IMR-90 (cell line): ENCODE measurements at regions not wholly inside any gene's neighbourhood (a gene's known extent, or its start where the extent isn't known, plus 50 kb on each side); places are given as distances from the start of the nearest gene placed in this dataset.

Experiments used
- ATAC-seq: fragments of 200-7000 bp; cut with Tn5 transposase; 2 replicates; pipeline ENCODE4 v1.9.1; 2020; ENCODE audit warnings: low read depth, mild to moderate bottlenecking, moderate library complexity
- BruUV-seq: library from RNA; stranded (reverse); fragments of 400-500 nt; replicated peaks from 2 replicates; lab custom pipeline; 2021; lab: Mats Ljungman, UMichigan
- CTCF ChIA-PET: fragments of 300-600 bp; formaldehyde crosslinking; extraction: SDS; loops from one replicate; lab custom pipeline; 2021; ENCODE audit warnings: antibody characterized with exemption; lab: Yijun Ruan, JAX
- POLR2A ChIA-PET: fragments of 300-600 bp; sonication (Branson Sonifier 250); formaldehyde crosslinking; loops from one replicate; lab custom pipeline; 2022; ENCODE audit warnings: antibody characterized with exemption; ENCODE audit not compliant: unreplicated experiment; lab: Charles Lee
- DNase-seq: peaks from one replicate; pipeline ENCODE4 v3.0.0; 2013
- H2AFZ ChIP-seq: replicated peaks from 2 replicates; pipeline ENCODE3; 2013; ENCODE audit warnings: low read length, mild to moderate bottlenecking; ENCODE audit not compliant: poor library complexity
- H2AK5ac ChIP-seq: 2 replicates; pipeline ENCODE4 v1.6.1; 2013; ENCODE audit warnings: low read depth, low read length, inconsistent platforms
- H2AK9ac ChIP-seq: replicated peaks from 2 replicates; pipeline ENCODE3; 2013; ENCODE audit warnings: mild to moderate bottlenecking, low read depth, low read length, moderate library complexity; ENCODE audit not compliant: poor library complexity
- H2BK120ac ChIP-seq: 2 replicates; pipeline ENCODE4 v1.6.1; 2013; ENCODE audit warnings: low read depth, low read length, inconsistent platforms
- H2BK15ac ChIP-seq: 3 replicates; pipeline ENCODE4 v1.6.1; 2013; ENCODE audit warnings: low read depth, low read length, inconsistent platforms
- H2BK20ac ChIP-seq: 2 replicates; pipeline ENCODE4 v1.6.1; 2013; ENCODE audit warnings: low read depth, mild to moderate bottlenecking, inconsistent platforms, low read length, moderate library complexity
- H2BK5ac ChIP-seq: 2 replicates; pipeline ENCODE4 v1.6.1; 2013; ENCODE audit warnings: mild to moderate bottlenecking, low read depth, low read length, inconsistent platforms; ENCODE audit not compliant: poor library complexity, severe bottlenecking
- H3K14ac ChIP-seq: replicated peaks from 2 replicates; pipeline ENCODE4 v1.6.1; 2013; ENCODE audit warnings: low read depth, low read length, inconsistent platforms
- H3K18ac ChIP-seq: 2 replicates; pipeline ENCODE4 v1.6.1; 2013; ENCODE audit warnings: low read depth, low read length, control low read depth
- H3K23ac ChIP-seq: 2 replicates; pipeline ENCODE4 v1.6.1; 2013; ENCODE audit warnings: low read depth, low read length, inconsistent platforms
- H3K27ac ChIP-seq: 2 replicates; pipeline ENCODE4 v1.5.1; 2013; ENCODE audit warnings: mild to moderate bottlenecking, control low read depth, low read length; ENCODE audit not compliant: insufficient read depth
- H3K27me3 ChIP-seq: 2 replicates; pipeline ENCODE4 v1.6.1; 2013; ENCODE audit warnings: low read length; ENCODE audit not compliant: control insufficient read depth, insufficient read depth
- H3K36me3 ChIP-seq: 2 replicates; pipeline ENCODE4 v1.6.1; 2013; ENCODE audit warnings: low read length, mixed read lengths; ENCODE audit not compliant: control insufficient read depth, insufficient read depth
- H3K4ac ChIP-seq: 2 replicates; pipeline ENCODE4 v1.6.1; 2013; ENCODE audit warnings: low read depth, low read length, inconsistent platforms
- H3K4me1 ChIP-seq: 2 replicates; pipeline ENCODE4 v1.6.1; 2013; ENCODE audit warnings: low read length, mixed read lengths; ENCODE audit not compliant: control insufficient read depth, insufficient read depth
- H3K4me2 ChIP-seq: 2 replicates; pipeline ENCODE4 v1.6.1; 2013; ENCODE audit warnings: low read depth, mild to moderate bottlenecking, control low read depth, low read length, moderate library complexity
- H3K4me3 ChIP-seq: 2 replicates; pipeline ENCODE4 v1.5.1; 2013; ENCODE audit warnings: low read depth, mild to moderate bottlenecking, control low read depth, low read length, moderate library complexity; ENCODE audit not compliant: insufficient read depth
- H3K56ac ChIP-seq: 2 replicates; pipeline ENCODE4 v1.6.1; 2013; ENCODE audit warnings: low read length, inconsistent platforms; ENCODE audit not compliant: insufficient read depth; ENCODE audit errors: extremely low read depth
- H3K79me1 ChIP-seq, 2 experiments: 2 replicates each; pipeline ENCODE4 v1.6.1; 2013; ENCODE audit warnings: low read length in 2 of 2, inconsistent platforms in 1 of 2, low read depth in 1 of 2
- H3K9ac ChIP-seq: 2 replicates; pipeline ENCODE4 v1.6.1; 2013; ENCODE audit warnings: low read depth, low read length, control low read depth
- H3K9me1 ChIP-seq: 2 replicates; pipeline ENCODE4 v1.6.1; 2013; ENCODE audit warnings: low read length, inconsistent platforms; ENCODE audit not compliant: insufficient read depth
- H3K9me3 ChIP-seq: 2 replicates; pipeline ENCODE4 v1.6.1; 2013; ENCODE audit warnings: low read length; ENCODE audit not compliant: control insufficient read depth, insufficient read depth
- H4K20me1 ChIP-seq: 2 replicates; pipeline ENCODE4 v1.6.1; 2013; ENCODE audit warnings: low read length, inconsistent platforms; ENCODE audit not compliant: insufficient read depth
- H4K5ac ChIP-seq: 2 replicates; pipeline ENCODE4 v1.6.1; 2013; ENCODE audit warnings: mild to moderate bottlenecking, low read depth, low read length, control low read depth
- H4K8ac ChIP-seq, 2 experiments: 2 replicates each; pipeline ENCODE4 v1.6.1; 2013; ENCODE audit warnings: low read depth in 2 of 2, low read length in 2 of 2, control low read depth in 1 of 2, inconsistent platforms in 1 of 2
- H4K91ac ChIP-seq: 2 replicates; pipeline ENCODE4 v1.6.1; 2013; ENCODE audit warnings: low read depth, low read length, inconsistent platforms; ENCODE audit not compliant: insufficient read depth
- CEBPB ChIP-seq: IDR thresholded peaks from 2 replicates; pipeline ENCODE4 v1.6.1; 2012; ENCODE audit warnings: low read depth, low read length, improper control_type of control experiment
- FOS ChIP-seq: fragments of 150-350 bp; IDR thresholded peaks from 2 replicates; pipeline ENCODE4 v1.6.1; 2016; ENCODE audit warnings: low read depth, low read length
- MAZ ChIP-seq: IDR thresholded peaks from 2 replicates; pipeline ENCODE4 v1.6.1; 2012; ENCODE audit warnings: low read depth, mild to moderate bottlenecking, low read length, improper control_type of control experiment, moderate library complexity, borderline replicate concordance
- POLR2A ChIP-seq: IDR thresholded peaks from 2 replicates; pipeline ENCODE4 v1.6.1; 2012; ENCODE audit warnings: mild to moderate bottlenecking, low read depth, low read length
- RFX5 ChIP-seq: IDR thresholded peaks from 2 replicates; pipeline ENCODE4 v1.8.0; 2012; ENCODE audit warnings: low read depth, mild to moderate bottlenecking, low read length, moderate library complexity
- SMC3 ChIP-seq: fragments of 150-350 bp; IDR thresholded peaks from 2 replicates; pipeline ENCODE4 v1.6.1; 2016; ENCODE audit warnings: low read depth, mild to moderate bottlenecking, antibody characterized with exemption, low read length, moderate library complexity
- dilution Hi-C: fragments of 300-500 bp; cut with HindIII; formaldehyde crosslinking; loops from one replicate; pipeline ENCODE4 v1.14.3; 2018; ENCODE audit warnings: low sequenced_read_pairs; ENCODE audit not compliant: unreplicated experiment
- in situ Hi-C: fragments of 300-500 bp; cut with MboI; formaldehyde crosslinking; loops from 3 replicates; pipeline ENCODE4 v1.14.3; 2019; ENCODE audit warnings: low sequenced_read_pairs, inconsistent platforms, mixed read lengths
- intact Hi-C: fragments of 100-400 bp; cut with micrococcal nuclease; formaldehyde crosslinking; loops from 2 replicates; pipeline ENCODE4 v1.10.0; 2022
- TF ChIP-seq, protein P1 (sequence below): conservative IDR thresholded peaks from 2 replicates; pipeline ENCODE4 v1.5.1; 2012; ENCODE audit warnings: mild to moderate bottlenecking, low read depth, low read length, improper control_type of control experiment
- TF ChIP-seq, protein P2 (sequence below): fragments of 150-350 bp; IDR thresholded peaks from 2 replicates; pipeline ENCODE4 v1.6.1; 2017; ENCODE audit warnings: mild to moderate bottlenecking, antibody characterized with exemption, low read length, low read depth

DNA sequence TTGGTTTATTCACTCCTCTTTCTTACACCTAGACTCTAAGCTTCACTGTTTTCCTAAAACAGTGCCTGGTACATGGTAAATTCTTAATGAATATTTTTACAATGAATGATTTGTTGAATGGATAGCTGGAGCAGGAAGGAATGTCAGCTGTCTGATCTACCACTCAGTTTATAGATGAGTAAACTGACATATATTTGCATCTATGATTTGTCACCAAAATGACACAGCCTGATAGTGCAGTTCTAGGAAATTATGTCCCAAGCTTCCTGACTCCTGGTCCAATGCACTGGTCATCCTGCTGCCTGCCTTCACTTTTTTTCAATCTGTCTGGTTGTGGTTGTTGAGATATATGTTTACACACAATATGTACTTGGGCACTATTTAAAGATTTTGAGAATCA is 651.7 kb upstream of the WWC1 start:
- H3K9me3 ChIP-seq = no peaks in the 10 kb centered on the region
- H3K27ac ChIP-seq = no peak overlapping the region
- no peak overlapping the region for H3K4me2 ChIP-seq
- H2AK5ac ChIP-seq = no peak overlapping the region
- peak overlapping the region; percentile 67; the same call in 1 of the 2 replicates for H2BK20ac ChIP-seq
- peak overlapping the region; percentile 63 for H4K91ac ChIP-seq
- H3K36me3 ChIP-seq = no peaks in the 10 kb centered on the region
- H2BK120ac ChIP-seq = peak overlapping the region; percentile 45; the same call in 1 of the 2 replicates
- no peak overlapping the region for H2AK9ac ChIP-seq
- intact Hi-C loops (no loop called here), in situ Hi-C loops (no loop called here), dilution Hi-C loops (no loop called here)
- peak; percentile 31; the same call in 1 of the 2 replicates for ATAC-seq
- H3K14ac ChIP-seq = peak overlapping the region; percentile 2
- no peaks in the 10 kb centered on the region for H3K27me3 ChIP-seq
- CTCF ChIA-PET = interaction anchor here (1.1 kb wide), 1 partner anchor 13 kb away, joined by 3 read pairs; no protein-coding TSS in a partner anchor
- H4K5ac ChIP-seq = no peak overlapping the region
- peak overlapping the region; percentile 57 for H2BK5ac ChIP-seq
- TF ChIP-seq MAZ (no peak), RFX5 (no peak), SMC3 (no peak), CEBPB (no peak), POLR2A (no peak), FOS (no peak)
- TF ChIP-seq, protein P1, sequence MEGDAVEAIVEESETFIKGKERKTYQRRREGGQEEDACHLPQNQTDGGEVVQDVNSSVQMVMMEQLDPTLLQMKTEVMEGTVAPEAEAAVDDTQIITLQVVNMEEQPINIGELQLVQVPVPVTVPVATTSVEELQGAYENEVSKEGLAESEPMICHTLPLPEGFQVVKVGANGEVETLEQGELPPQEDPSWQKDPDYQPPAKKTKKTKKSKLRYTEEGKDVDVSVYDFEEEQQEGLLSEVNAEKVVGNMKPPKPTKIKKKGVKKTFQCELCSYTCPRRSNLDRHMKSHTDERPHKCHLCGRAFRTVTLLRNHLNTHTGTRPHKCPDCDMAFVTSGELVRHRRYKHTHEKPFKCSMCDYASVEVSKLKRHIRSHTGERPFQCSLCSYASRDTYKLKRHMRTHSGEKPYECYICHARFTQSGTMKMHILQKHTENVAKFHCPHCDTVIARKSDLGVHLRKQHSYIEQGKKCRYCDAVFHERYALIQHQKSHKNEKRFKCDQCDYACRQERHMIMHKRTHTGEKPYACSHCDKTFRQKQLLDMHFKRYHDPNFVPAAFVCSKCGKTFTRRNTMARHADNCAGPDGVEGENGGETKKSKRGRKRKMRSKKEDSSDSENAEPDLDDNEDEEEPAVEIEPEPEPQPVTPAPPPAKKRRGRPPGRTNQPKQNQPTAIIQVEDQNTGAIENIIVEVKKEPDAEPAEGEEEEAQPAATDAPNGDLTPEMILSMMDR = no peak
- TF ChIP-seq, protein P2, sequence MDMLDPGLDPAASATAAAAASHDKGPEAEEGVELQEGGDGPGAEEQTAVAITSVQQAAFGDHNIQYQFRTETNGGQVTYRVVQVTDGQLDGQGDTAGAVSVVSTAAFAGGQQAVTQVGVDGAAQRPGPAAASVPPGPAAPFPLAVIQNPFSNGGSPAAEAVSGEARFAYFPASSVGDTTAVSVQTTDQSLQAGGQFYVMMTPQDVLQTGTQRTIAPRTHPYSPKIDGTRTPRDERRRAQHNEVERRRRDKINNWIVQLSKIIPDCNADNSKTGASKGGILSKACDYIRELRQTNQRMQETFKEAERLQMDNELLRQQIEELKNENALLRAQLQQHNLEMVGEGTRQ = no peak
- H3K18ac ChIP-seq = no peak overlapping the region
- H3K79me1 ChIP-seq = no peaks in the 10 kb centered on the region
- H4K20me1 ChIP-seq = no peaks in the 10 kb centered on the region
- no peak overlapping the region for H3K9ac ChIP-seq
- no peak overlapping the region for H3K56ac ChIP-seq
- H4K8ac ChIP-seq = peak overlapping the region in 1 of 2 experiments; percentile 60; a peak in 2 of 4 replicates
- no peak overlapping the region for H2AFZ ChIP-seq
- DNase-seq = no peak
- H2BK15ac ChIP-seq = peak overlapping the region; percentile 11; the same call in 1 of the 3 replicates
- no TSS peak for BruUV-seq
- H3K4me1 ChIP-seq = 0 out of 2 replicates have a peak, but pooled peaks cover 1% of the 10 kb centered on the region
- no peak overlapping the region for H3K23ac ChIP-seq
- H3K4me3 ChIP-seq = no peak overlapping the region
- H3K4ac ChIP-seq = peak overlapping the region; percentile 63
- POLR2A ChIA-PET = no interaction called here
- H3K9me1 ChIP-seq = peaks cover 9% of the 10 kb centered on the region; the same call in 1 of the 2 replicates
